ENCODE measurements at regions not wholly inside any gene's neighbourhood (a gene's known extent, or its start where the extent isn't known, plus 50 kb on each side); places are given as distances from the start of the nearest gene placed in this dataset.

DNA sequence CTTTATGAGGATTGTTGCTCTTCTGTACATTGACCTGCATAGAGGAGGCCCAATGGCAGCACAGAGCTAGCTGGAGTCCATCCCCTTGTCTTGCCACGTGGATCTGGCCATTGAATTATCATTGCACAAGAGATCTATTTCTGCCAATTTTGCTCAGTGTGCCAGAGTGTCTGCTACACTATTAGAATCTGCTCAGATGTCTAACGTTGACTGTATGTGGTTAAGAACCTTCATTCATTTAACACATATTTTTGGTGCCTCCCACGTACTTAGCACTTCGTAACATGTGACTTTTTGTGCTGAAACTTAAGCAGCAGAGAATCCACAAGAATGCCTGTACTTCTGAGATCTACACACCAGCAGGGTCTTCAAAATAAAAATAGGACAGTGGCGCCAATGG is 166.0 kb upstream of the VASH1 start:
- no peaks in the 10 kb centered on the region for H4K20me1 ChIP-seq (ENCODE audit: insufficient read depth, low read length)
- H3K36me3 ChIP-seq (ENCODE audit: insufficient read depth, low read length), result no peaks in the 10 kb centered on the region
- TF ChIP-seq, protein P1, sequence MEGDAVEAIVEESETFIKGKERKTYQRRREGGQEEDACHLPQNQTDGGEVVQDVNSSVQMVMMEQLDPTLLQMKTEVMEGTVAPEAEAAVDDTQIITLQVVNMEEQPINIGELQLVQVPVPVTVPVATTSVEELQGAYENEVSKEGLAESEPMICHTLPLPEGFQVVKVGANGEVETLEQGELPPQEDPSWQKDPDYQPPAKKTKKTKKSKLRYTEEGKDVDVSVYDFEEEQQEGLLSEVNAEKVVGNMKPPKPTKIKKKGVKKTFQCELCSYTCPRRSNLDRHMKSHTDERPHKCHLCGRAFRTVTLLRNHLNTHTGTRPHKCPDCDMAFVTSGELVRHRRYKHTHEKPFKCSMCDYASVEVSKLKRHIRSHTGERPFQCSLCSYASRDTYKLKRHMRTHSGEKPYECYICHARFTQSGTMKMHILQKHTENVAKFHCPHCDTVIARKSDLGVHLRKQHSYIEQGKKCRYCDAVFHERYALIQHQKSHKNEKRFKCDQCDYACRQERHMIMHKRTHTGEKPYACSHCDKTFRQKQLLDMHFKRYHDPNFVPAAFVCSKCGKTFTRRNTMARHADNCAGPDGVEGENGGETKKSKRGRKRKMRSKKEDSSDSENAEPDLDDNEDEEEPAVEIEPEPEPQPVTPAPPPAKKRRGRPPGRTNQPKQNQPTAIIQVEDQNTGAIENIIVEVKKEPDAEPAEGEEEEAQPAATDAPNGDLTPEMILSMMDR (conservative IDR thresholded peaks at IDR 0.05; ENCODE audit: low read length), result no peak
- TF ChIP-seq EZH2phosphoT487 (IDR thresholded peaks at IDR 0.05; ENCODE audit: borderline replicate concordance, low read depth, low read length), result no peak
- no peaks in the 10 kb centered on the region for H3K79me2 ChIP-seq (ENCODE audit: insufficient read depth, low read depth, low read length)
- intact Hi-C loops (cut with micrococcal nuclease; ENCODE audit: unreplicated experiment), result no loop called here
- POLR2A ChIA-PET, result no interaction called here
- no peak overlapping the region for H2AFZ ChIP-seq (ENCODE audit: low read length)
- BruUV-seq (replicated peaks), result no TSS peak
- no peak for DNase-seq (ENCODE audit: low spot score)
- H3K27ac ChIP-seq (ENCODE audit: low read depth, low read length, poor library complexity, severe bottlenecking), result no peak overlapping the region
- no peaks in the 10 kb centered on the region for H3K4me1 ChIP-seq (ENCODE audit: insufficient read depth, low read length, poor library complexity, severe bottlenecking)
- H3K4me3 ChIP-seq (ENCODE audit: low read depth, low read length, poor library complexity, severe bottlenecking), result no peak overlapping the region
- CTCF ChIA-PET (ENCODE audit: unreplicated experiment), result no interaction called here
- H3K9me2 ChIP-seq (ENCODE audit: insufficient read depth, low read length), result no peaks in the 10 kb centered on the region
- no peaks in the 10 kb centered on the region for H3K9me3 ChIP-seq (ENCODE audit: low read length)
- no peak overlapping the region for H3K4me2 ChIP-seq (ENCODE audit: low read length)

GRCh38 chr14:76597387-76597786 is 163.9 kb upstream of the VASH1 start:
- ChIA-PET CTCF (ENCODE audit: unreplicated experiment) (no interaction called here), POLR2A (interaction anchor here (0.6 kb wide), 1 partner anchor 95 kb away, joined by 6 read pairs; no protein-coding TSS in a partner anchor)
- intact Hi-C loops (cut with micrococcal nuclease; ENCODE audit: unreplicated experiment), result no loop called here
- Histone ChIP-seq H3K36me3 (ENCODE audit: insufficient read depth, low read length) (no peaks in the 10 kb centered on the region), H3K9me2 (ENCODE audit: insufficient read depth, low read length) (no peaks in the 10 kb centered on the region), H2AFZ (ENCODE audit: low read length) (no peak overlapping the region), H3K79me2 (ENCODE audit: insufficient read depth, low read depth, low read length) (no peaks in the 10 kb centered on the region), H4K20me1 (ENCODE audit: insufficient read depth, low read length) (no peaks in the 10 kb centered on the region), H3K4me2 (ENCODE audit: low read length) (no peak overlapping the region), H3K4me3 (ENCODE audit: low read depth, low read length, poor library complexity, severe bottlenecking) (no peak overlapping the region), H3K27ac (ENCODE audit: low read depth, low read length, poor library complexity, severe bottlenecking) (no peak overlapping the region), H3K4me1 (ENCODE audit: insufficient read depth, low read length, poor library complexity, severe bottlenecking) (no peaks in the 10 kb centered on the region), H3K9me3 (ENCODE audit: low read length) (no peaks in the 10 kb centered on the region)
- TF ChIP-seq, protein P1 (conservative IDR thresholded peaks at IDR 0.05; ENCODE audit: low read length), result no peak
- TF ChIP-seq EZH2phosphoT487 (IDR thresholded peaks at IDR 0.05; ENCODE audit: borderline replicate concordance, low read depth, low read length), result no peak
- no TSS peak for BruUV-seq (replicated peaks)
- DNase-seq (ENCODE audit: low spot score), result no peak

DNA sequence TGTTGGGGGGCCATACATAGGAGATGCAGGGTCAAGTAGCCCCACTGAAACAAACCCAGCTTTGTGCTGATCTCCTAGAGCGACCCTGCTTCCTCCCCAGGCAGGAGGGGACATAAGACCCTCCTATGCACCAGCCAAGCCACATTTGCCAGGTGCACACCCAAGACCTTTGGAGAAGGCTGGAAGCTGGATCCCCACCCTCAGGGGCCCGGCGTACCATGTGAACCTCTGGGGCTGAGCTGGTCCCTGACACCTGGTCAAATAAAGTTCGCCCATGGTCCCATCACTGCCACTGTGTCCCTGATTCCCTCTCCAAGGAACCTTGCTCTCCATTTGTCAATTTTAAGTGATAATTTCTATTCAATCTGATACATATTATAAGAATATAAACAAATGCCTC is 162.1 kb upstream of the VASH1 start:
- H2AFZ ChIP-seq (ENCODE audit: low read length), result no peak overlapping the region
- no peak overlapping the region for H3K4me3 ChIP-seq (ENCODE audit: low read depth, low read length, poor library complexity, severe bottlenecking)
- no peaks in the 10 kb centered on the region for H4K20me1 ChIP-seq (ENCODE audit: insufficient read depth, low read length)
- H3K4me1 ChIP-seq (ENCODE audit: insufficient read depth, low read length, poor library complexity, severe bottlenecking), result no peaks in the 10 kb centered on the region
- TF ChIP-seq, protein P1 (conservative IDR thresholded peaks at IDR 0.05; ENCODE audit: low read length), result no peak
- TF ChIP-seq EZH2phosphoT487 (IDR thresholded peaks at IDR 0.05; ENCODE audit: borderline replicate concordance, low read depth, low read length), result no peak
- H3K27ac ChIP-seq (ENCODE audit: low read depth, low read length, poor library complexity, severe bottlenecking), result no peak overlapping the region
- no peak for DNase-seq (ENCODE audit: low spot score)
- H3K36me3 ChIP-seq (ENCODE audit: insufficient read depth, low read length), result no peaks in the 10 kb centered on the region
- intact Hi-C loops (cut with micrococcal nuclease; ENCODE audit: unreplicated experiment), result no loop called here
- H3K9me2 ChIP-seq (ENCODE audit: insufficient read depth, low read length), result no peaks in the 10 kb centered on the region
- CTCF ChIA-PET (ENCODE audit: unreplicated experiment), result no interaction called here
- H3K79me2 ChIP-seq (ENCODE audit: insufficient read depth, low read depth, low read length), result no peaks in the 10 kb centered on the region
- no peaks in the 10 kb centered on the region for H3K9me3 ChIP-seq (ENCODE audit: low read length)
- POLR2A ChIA-PET, result no interaction called here
- no peak overlapping the region for H3K4me2 ChIP-seq (ENCODE audit: low read length)
- no TSS peak for BruUV-seq (replicated peaks)

All from OCI-LY7 (cell line).